ENCODE measurements at regions not wholly inside any gene's neighbourhood (a gene's known extent, or its start where the extent isn't known, plus 50 kb on each side); places are given as distances from the start of the nearest gene placed in this dataset.

DNA sequence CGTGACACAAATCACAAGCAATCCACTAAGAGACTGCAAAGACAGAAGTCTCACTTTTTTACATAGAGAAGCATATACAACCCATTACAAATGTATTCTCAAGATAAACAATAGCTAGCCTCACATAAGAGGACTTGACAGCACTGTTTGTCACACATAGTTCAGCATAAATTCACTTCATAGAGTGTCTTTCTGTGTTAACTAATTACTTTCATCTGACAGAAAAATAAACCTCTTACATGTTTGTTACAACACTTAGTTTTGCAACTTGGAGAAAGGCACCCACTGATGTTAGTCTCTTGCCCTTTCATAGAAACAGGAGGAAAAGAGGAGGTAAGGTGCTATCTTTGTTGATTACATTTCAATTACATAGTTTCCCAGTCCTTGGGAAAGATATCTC, 2221.9 kb upstream of the RAG2 start:
- Histone ChIP-seq H3K14ac (ENCODE audit: insufficient read depth, low read length) (no peak overlapping the region), H2BK12ac (ENCODE audit: insufficient read length, low read depth, low read length) (no peak overlapping the region), H3K79me1 (ENCODE audit: insufficient read depth, low read depth, low read length, poor library complexity, severe bottlenecking) (no peaks in the 10 kb centered on the region), H3K27ac (ENCODE audit: insufficient read length, low read depth, low read length) (no peak overlapping the region), H3K9me3 (ENCODE audit: control insufficient read depth, low read depth, low read length) (no peaks in the 10 kb centered on the region), H3K79me2 (ENCODE audit: insufficient read depth, low read length) (no peaks in the 10 kb centered on the region), H3K27me3 (ENCODE audit: insufficient read depth, low read length) (no peaks in the 10 kb centered on the region), H2BK5ac (ENCODE audit: insufficient read length, low read length) (no peak overlapping the region), H3K23me2 (ENCODE audit: insufficient read length, low read depth, low read length, poor library complexity, severe bottlenecking) (no peaks in the 10 kb centered on the region), H2BK20ac (ENCODE audit: low read depth, low read length, poor library complexity, severe bottlenecking) (no peak overlapping the region), H2AK5ac (ENCODE audit: insufficient read length, low read length) (no peak overlapping the region), H4K91ac (ENCODE audit: insufficient read length, low read depth, low read length) (no peak overlapping the region), H4K5ac (ENCODE audit: insufficient read length, low read depth, low read length) (no peak overlapping the region), H3K4me2 (ENCODE audit: insufficient read depth, insufficient read length, low read length) (no peak overlapping the region), H4K20me1 (ENCODE audit: control insufficient read depth, insufficient read depth, insufficient read length) (no peaks in the 10 kb centered on the region), H3K9ac (ENCODE audit: extremely low read depth, insufficient read length, low read length) (no peak overlapping the region), H3T11ph (ENCODE audit: low read length) (no peak overlapping the region), H3K56ac (ENCODE audit: insufficient read length, low read depth, low read length) (no peak overlapping the region), H3K18ac (ENCODE audit: insufficient read length, low read depth, low read length) (no peak overlapping the region), H3K4me1 (ENCODE audit: insufficient read depth, low read length) (no peaks in the 10 kb centered on the region), H2BK15ac (ENCODE audit: low read depth, low read length) (no peak overlapping the region), H2AFZ (ENCODE audit: low read length) (no peak overlapping the region), H4K8ac (replicated peaks; ENCODE audit: insufficient read length, low read depth, low read length) (no peak overlapping the region), H2BK120ac (ENCODE audit: low read depth, low read length, poor library complexity, severe bottlenecking) (no peak overlapping the region), H3K4ac (ENCODE audit: low read depth, low read length) (no peak overlapping the region), H3K23ac (ENCODE audit: insufficient read length, low read depth, low read length) (no peak overlapping the region)
- Mint-ChIP-seq H3K36me3 (ENCODE audit: insufficient read depth in 1 of 3, low read depth in 3 of 3) (peaks cover 5 to 14% (median 8%) of the 10 kb centered on the region in 3 experiments; a peak in 5 of 7 replicates), H3K4me1 (no peaks in the 10 kb centered on the region), H3K27ac (no peak overlapping the region), H3K4me3 (no peak overlapping the region), H3K9me3 (peaks cover 10 to 12% of the 10 kb centered on the region in 2 experiments), H3K27me3 (ENCODE audit: low read depth) (no peaks in the 10 kb centered on the region)
- TF ChIP-seq CTCF (conservative IDR thresholded peaks at IDR 0.05), result no peak
- DNase-seq, result no peak
- WGBS (ENCODE audit: extremely low coverage, insufficient read length, low lambda C conversion rate), result no CpG with 5 or more reads among the region's 1 CpG
